PC-3 (cell line): ENCODE measurements at regions not wholly inside any gene's neighbourhood (a gene's known extent, or its start where the extent isn't known, plus 50 kb on each side); places are given as distances from the start of the nearest gene placed in this dataset.

Experiments
- EZH2 ChIP-seq: fragments of 300-600 bp; sonication (generic); IDR thresholded peaks from one replicate; pipeline ENCODE4 v1.6.1; 2017; ENCODE audit warnings: antibody characterized with exemption, mild to moderate bottlenecking, low read length; ENCODE audit not compliant: unreplicated experiment
- EZH2phosphoT487 ChIP-seq: fragments of 300-600 bp; sonication (generic); IDR thresholded peaks from 2 replicates; pipeline ENCODE4 v1.6.1; 2018; ENCODE audit warnings: mild to moderate bottlenecking, antibody characterized with exemption, low read length, borderline replicate concordance
- TF ChIP-seq, protein P1 (sequence below): fragments of 300-600 bp; sonication (generic); conservative IDR thresholded peaks from 2 replicates; pipeline ENCODE4 v1.5.1; 2017; ENCODE audit warnings: antibody characterized with exemption, low read depth, mild to moderate bottlenecking, low read length

DNA sequence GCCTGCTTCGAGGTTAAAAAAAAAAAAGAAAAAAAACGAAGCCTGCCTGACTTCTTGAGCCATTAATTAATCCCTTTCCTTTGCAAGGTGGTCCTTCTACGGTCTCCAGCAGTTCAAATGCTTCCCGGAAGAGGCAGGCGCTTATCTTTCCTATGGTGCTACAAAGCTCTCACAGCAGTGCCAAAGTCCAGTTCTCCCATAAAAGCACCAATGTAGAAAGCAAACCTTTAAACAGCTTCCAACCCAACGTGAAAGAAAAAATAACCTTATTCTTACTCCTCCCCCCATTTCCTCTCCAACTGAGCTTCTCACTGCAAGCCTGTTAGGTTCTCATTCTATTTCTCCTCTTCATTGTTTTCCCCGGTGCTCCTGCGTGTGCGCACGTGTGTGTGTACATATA, 317.4 kb upstream of the SOX11 start:
- TF ChIP-seq, protein P1, sequence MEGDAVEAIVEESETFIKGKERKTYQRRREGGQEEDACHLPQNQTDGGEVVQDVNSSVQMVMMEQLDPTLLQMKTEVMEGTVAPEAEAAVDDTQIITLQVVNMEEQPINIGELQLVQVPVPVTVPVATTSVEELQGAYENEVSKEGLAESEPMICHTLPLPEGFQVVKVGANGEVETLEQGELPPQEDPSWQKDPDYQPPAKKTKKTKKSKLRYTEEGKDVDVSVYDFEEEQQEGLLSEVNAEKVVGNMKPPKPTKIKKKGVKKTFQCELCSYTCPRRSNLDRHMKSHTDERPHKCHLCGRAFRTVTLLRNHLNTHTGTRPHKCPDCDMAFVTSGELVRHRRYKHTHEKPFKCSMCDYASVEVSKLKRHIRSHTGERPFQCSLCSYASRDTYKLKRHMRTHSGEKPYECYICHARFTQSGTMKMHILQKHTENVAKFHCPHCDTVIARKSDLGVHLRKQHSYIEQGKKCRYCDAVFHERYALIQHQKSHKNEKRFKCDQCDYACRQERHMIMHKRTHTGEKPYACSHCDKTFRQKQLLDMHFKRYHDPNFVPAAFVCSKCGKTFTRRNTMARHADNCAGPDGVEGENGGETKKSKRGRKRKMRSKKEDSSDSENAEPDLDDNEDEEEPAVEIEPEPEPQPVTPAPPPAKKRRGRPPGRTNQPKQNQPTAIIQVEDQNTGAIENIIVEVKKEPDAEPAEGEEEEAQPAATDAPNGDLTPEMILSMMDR, result no peak
- TF ChIP-seq EZH2 (no peak), EZH2phosphoT487 (no peak)
